Liver (tissue), 7 donors: ENCODE measurements at regions not wholly inside any gene's neighbourhood (a gene's known extent, or its start where the extent isn't known, plus 50 kb on each side); places are given as distances from the start of the nearest gene placed in this dataset.

Experiments used
- DNase-seq: peaks from one replicate; pipeline ENCODE4 v3.0.0-alpha.2; 2017; ENCODE audit warnings: low spot score
- H3K27ac ChIP-seq, 2 donors: one replicate each; pipeline ENCODE4 v1.7.0; 2013; ENCODE audit warnings: inconsistent platforms in 2 of 2, low read length in 2 of 2, control low read depth in 1 of 2, low read depth in 1 of 2, mild to moderate bottlenecking in 1 of 2
- H3K27me3 ChIP-seq, 4 donors: one replicate each; pipeline versions ENCODE4 v1.6.1 to v1.7.0; 2013; ENCODE audit warnings: low read length in 3 of 4, inconsistent platforms in 1 of 4, mild to moderate bottlenecking in 1 of 4, moderate library complexity in 1 of 4; ENCODE audit not compliant: control insufficient read depth in 4 of 4, insufficient read depth in 4 of 4
- H3K36me3 ChIP-seq, 4 donors: one replicate each; pipeline versions ENCODE4 v1.6.1 to v1.7.0; 2013; ENCODE audit warnings: low read length in 3 of 4, mild to moderate bottlenecking in 3 of 4, low read depth in 1 of 4, moderate library complexity in 1 of 4; ENCODE audit not compliant: control insufficient read depth in 4 of 4, insufficient read depth in 3 of 4
- H3K4me1 ChIP-seq, 4 donors: one replicate each; pipeline versions ENCODE4 v1.6.1 to v1.7.0; 2013; ENCODE audit warnings: low read length in 3 of 4, mild to moderate bottlenecking in 3 of 4, moderate library complexity in 1 of 4; ENCODE audit not compliant: control insufficient read depth in 4 of 4, insufficient read depth in 4 of 4
- H3K4me3 ChIP-seq, 3 donors: one replicate each; pipeline versions ENCODE4 v1.6.1 to v1.7.0; 2013; ENCODE audit warnings: low read length in 3 of 3, control low read depth in 1 of 3, low read depth in 1 of 3, mild to moderate bottlenecking in 1 of 3
- H3K9ac ChIP-seq, 2 donors: one replicate each; pipeline ENCODE4 v1.7.0; 2013; ENCODE audit warnings: low read length in 2 of 2, mild to moderate bottlenecking in 2 of 2, moderate library complexity in 2 of 2, control low read depth in 1 of 2, low read depth in 1 of 2
- H3K9me3 ChIP-seq, 4 donors: one replicate each; pipeline versions ENCODE4 v1.6.1 to v1.7.0; 2013; ENCODE audit warnings: low read length in 3 of 4; ENCODE audit not compliant: control insufficient read depth in 4 of 4
- ATF3 ChIP-seq: IDR thresholded peaks from 2 replicates; pipeline ENCODE4 v1.6.1; 2016; ENCODE audit warnings: antibody characterized with exemption
- EGR1 ChIP-seq, 2 donors: IDR thresholded peaks; 2 replicates each; pipeline ENCODE4 v1.6.1; 2016 to 2018; ENCODE audit warnings: antibody characterized with exemption in 2 of 2, low read depth in 2 of 2
- FOXA1 ChIP-seq: IDR thresholded peaks from 2 replicates; pipeline ENCODE4 v1.6.1; 2016; ENCODE audit warnings: antibody characterized with exemption
- FOXA2 ChIP-seq: IDR thresholded peaks from 2 replicates; pipeline ENCODE4 v1.6.1; 2016; ENCODE audit warnings: antibody characterized with exemption
- GABPA ChIP-seq, 2 donors: IDR thresholded peaks in 1 of 2; conservative IDR thresholded peaks in 1 of 2; 2 replicates each; pipeline ENCODE4 v1.6.1; 2016; ENCODE audit warnings: antibody characterized with exemption in 2 of 2, mild to moderate bottlenecking in 1 of 2, moderate library complexity in 1 of 2
- HNF4A ChIP-seq, 2 donors: conservative IDR thresholded peaks; 2 replicates each; pipeline ENCODE4 v1.6.1; 2016; ENCODE audit warnings: antibody characterized with exemption in 2 of 2, mild to moderate bottlenecking in 2 of 2
- JUND ChIP-seq, 2 donors: IDR thresholded peaks; 2 replicates each; pipeline ENCODE4 v1.6.1; 2016; ENCODE audit warnings: antibody characterized with exemption in 2 of 2
- MAX ChIP-seq: IDR thresholded peaks from 2 replicates; pipeline ENCODE4 v1.6.1; 2016; ENCODE audit warnings: antibody characterized with exemption
- NR2F2 ChIP-seq: IDR thresholded peaks from 2 replicates; pipeline ENCODE4 v1.6.1; 2016; ENCODE audit warnings: antibody characterized with exemption
- RAD21 ChIP-seq, 2 donors: IDR thresholded peaks; 2 replicates each; pipeline ENCODE4 v1.6.1; 2016; ENCODE audit warnings: antibody characterized with exemption in 2 of 2, mild to moderate bottlenecking in 2 of 2
- SP1 ChIP-seq: IDR thresholded peaks from 2 replicates; pipeline ENCODE4 v1.6.1; 2018; ENCODE audit warnings: antibody characterized with exemption, mild to moderate bottlenecking
- TAF1 ChIP-seq: conservative IDR thresholded peaks from 2 replicates; pipeline ENCODE4 v1.6.1; 2016; ENCODE audit warnings: antibody characterized with exemption, mild to moderate bottlenecking
- YY1 ChIP-seq: IDR thresholded peaks from 2 replicates; pipeline ENCODE4 v1.6.1; 2016; ENCODE audit warnings: antibody characterized with exemption, mild to moderate bottlenecking
- ZBTB33 ChIP-seq: IDR thresholded peaks from 2 replicates; pipeline ENCODE4 v1.6.1; 2016; ENCODE audit warnings: antibody characterized with exemption
- WGBS: extraction: QIAGEN DNeasy Blood & Tissue Kit; methylation state at CpG from one replicate; pipeline ENCODE4 v1.1.7; 2013; 5-methylcytosine and 5-hydroxymethylcytosine counted together
- donor health status: healthy.
- donor health status: healthy.
- donor health status: healthy.
- donor health status: healthy.

- Histone ChIP-seq H3K9me3 (no peaks in the 10 kb centered on the region), H3K36me3 (no peaks in the 10 kb centered on the region), H3K4me1 (no peaks in the 10 kb centered on the region), H3K9ac (no peak overlapping the region), H3K27ac (no peak overlapping the region), H3K27me3 (peaks cover 0 to 5% (median 0%) of the 10 kb centered on the region in 4 donors), H3K4me3 (no peak overlapping the region)
- TF ChIP-seq JUND (IDR thresholded peaks at IDR 0.05) = no peak
- no peak for TF ChIP-seq EGR1 (IDR thresholded peaks at IDR 0.05; ENCODE audit: low read depth in 2 of 2)
- TF ChIP-seq YY1 = no peak
- TF ChIP-seq RAD21 (IDR thresholded peaks at IDR 0.05) = no peak
- no peak for TF ChIP-seq FOXA2
- WGBS = 87% methylated on average over 4 of the region's 4 CpGs
- no peak for DNase-seq
These were observed 123.8 kb upstream of the ID4 start for GRCh38 chr6:19713411-19713810.

GRCh38 chr6:19713984-19714383 is 123.2 kb upstream of the ID4 start:
- H3K9me3 ChIP-seq = no peaks in the 10 kb centered on the region
- TF ChIP-seq GABPA (IDR thresholded peaks at IDR 0.05 in 1 of 2, conservative IDR thresholded peaks at IDR 0.05 in 1 of 2) = no peak
- TF ChIP-seq ATF3 = no peak
- no peak for TF ChIP-seq NR2F2
- TF ChIP-seq FOXA1 = no peak
- no peak for TF ChIP-seq FOXA2
- no peak for TF ChIP-seq TAF1
- H3K4me3 ChIP-seq = no peak overlapping the region
- peaks cover 0 to 5% (median 1%) of the 10 kb centered on the region in 4 donors for H3K27me3 ChIP-seq
- no peak for DNase-seq
- 74% methylated on average over 3 of the region's 3 CpGs for WGBS
- no peak overlapping the region for H3K27ac ChIP-seq
- no peak overlapping the region for H3K9ac ChIP-seq
- no peaks in the 10 kb centered on the region for H3K36me3 ChIP-seq
- no peaks in the 10 kb centered on the region for H3K4me1 ChIP-seq

- DNase-seq = no peak
- 55% methylated on average over 5 of the region's 5 CpGs for WGBS
- no peak overlapping the region for H3K4me3 ChIP-seq
- H3K27me3 ChIP-seq = peaks cover 0 to 5% (median 1%) of the 10 kb centered on the region in 4 donors
- H3K9me3 ChIP-seq = no peaks in the 10 kb centered on the region
- H3K27ac ChIP-seq = no peak overlapping the region
- H3K9ac ChIP-seq = no peak overlapping the region
- no peaks in the 10 kb centered on the region for H3K36me3 ChIP-seq
- no peaks in the 10 kb centered on the region for H3K4me1 ChIP-seq
- TF ChIP-seq ZBTB33 (no peak), MAX (no peak), TAF1 (no peak), JUND (IDR thresholded peaks at IDR 0.05) (no peak), YY1 (no peak), SP1 (no peak), HNF4A (conservative IDR thresholded peaks at IDR 0.05) (no peak)
These were observed 122.6 kb upstream of the ID4 start for GRCh38 chr6:19714434-19715166.
